Adrenal gland (tissue), 9 donors: ENCODE measurements at regions not wholly inside any gene's neighbourhood (a gene's known extent, or its start where the extent isn't known, plus 50 kb on each side); places are given as distances from the start of the nearest gene placed in this dataset.

Experiments
- DNase-seq, 7 donors: peaks; one replicate each; pipeline ENCODE4 v3.0.0-alpha.2; 2019 to 2020
- H3K27ac ChIP-seq, 5 donors: fragments of 200-600 bp; sonication (generic) in 4 of 5; 1 replicate in 3 of 5; 2 replicates in 2 of 5; pipeline versions ENCODE4 v1.5.1 to v1.8.0; 2016 to 2020; ENCODE audit warnings: mild to moderate bottlenecking in 1 of 5
- H3K27me3 ChIP-seq: fragments of 200-600 bp; 2 replicates; pipeline ENCODE4 v1.8.0; 2021
- H3K36me3 ChIP-seq, 2 donors: fragments of 200-600 bp; replicated peaks in 1 of 2; 1 replicate in 1 of 2; 2 replicates in 1 of 2; pipeline versions ENCODE4 v1.5.1 to v1.8.0; 2018 to 2022
- H3K4me1 ChIP-seq, 2 donors: fragments of 200-600 bp; replicated peaks in 1 of 2; 1 replicate in 1 of 2; 2 replicates in 1 of 2; pipeline versions ENCODE4 v1.5.1 to v1.8.0; 2018 to 2021
- H3K4me3 ChIP-seq, 4 donors: fragments of 200-600 bp; sonication (generic) in 3 of 4; one replicate each; pipeline ENCODE4 v1.5.1; 2016 to 2018
- H3K9me3 ChIP-seq, 3 donors: fragments of 200-600 bp; sonication (generic) in 1 of 3; replicated peaks in 1 of 3; 1 replicate in 2 of 3; 2 replicates in 1 of 3; pipeline versions ENCODE4 v1.5.1 to v1.8.0; 2016 to 2021
- CTCF ChIP-seq, 6 experiments: fragments of 450-650 bp in 4 of 6; fragments of 200-600 bp in 2 of 6; sonication (generic) in 1 of 6; IDR thresholded peaks; 1 replicate in 5 of 6; 2 replicates in 1 of 6; pipeline versions ENCODE4 v1.5.1 to v1.8.0; 2016 to 2021; ENCODE audit warnings: antibody characterized with exemption in 6 of 6, mild to moderate bottlenecking in 2 of 6, moderate library complexity in 1 of 6
- POLR2A ChIP-seq, 2 donors: fragments of 450-650 bp; IDR thresholded peaks; one replicate each; pipeline ENCODE4 v1.6.1; 2017; ENCODE audit warnings: antibody characterized with exemption in 2 of 2, mild to moderate bottlenecking in 2 of 2, moderate library complexity in 1 of 2
- WGBS, 4 donors: extraction: QIAGEN DNeasy Blood & Tissue Kit in 2 of 4; methylation state at CpG; one replicate each; pipeline versions ENCODE4 v1.1.5 to v1.1.7; 2013 to 2017; 5-methylcytosine and 5-hydroxymethylcytosine counted together
- intact Hi-C, 2 donors: fragments of 100-400 bp; cut with DNase I; formaldehyde crosslinking; loops; one replicate each; pipeline versions ENCODE4 v1.14.1 to v1.15.0; 2022 to 2023
- donor health status: healthy with polysubstance abuse.
- donor health status: Bipolar disorder and iron deficiency.
- donor health status: DM: yes; HTN: yes; CAD: no.
- donor health status: DM: no; HTN: no; CAD: no.
- donor health status: DM: no; HTN: no; CAD: no.

DNA sequence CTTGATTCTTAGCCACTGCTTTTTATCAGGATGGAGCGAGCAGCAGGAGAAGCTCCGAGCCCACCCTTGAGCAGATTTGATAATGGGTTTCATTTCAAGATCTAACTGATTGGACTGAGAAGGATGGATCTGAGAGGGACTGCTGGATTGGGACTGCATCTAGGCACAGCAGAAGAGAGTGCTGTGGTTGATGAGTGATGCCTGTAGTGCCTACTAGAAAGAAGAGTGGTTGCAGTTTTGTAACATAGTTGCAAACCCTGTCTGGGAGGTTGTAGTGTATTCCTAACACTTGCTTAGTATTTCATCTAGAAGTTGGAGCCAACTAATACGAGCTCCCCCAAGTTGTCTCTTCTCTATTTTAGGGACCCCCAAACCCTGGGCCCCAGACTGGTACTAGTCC lies 88.7 kb downstream of the ASCL1 start:
- Histone ChIP-seq H3K27me3 (no peaks in the 10 kb centered on the region), H3K9me3 (no peaks in the 10 kb centered on the region), H3K36me3 (no peaks in the 10 kb centered on the region), H3K4me3 (no peak overlapping the region), H3K27ac (no peak overlapping the region), H3K4me1 (no peaks in the 10 kb centered on the region)
- WGBS, 4 donors: 62 to 80% (median 68%) methylated on average over 3 of the region's 3 CpGs
- DNase-seq: no peak
- TF ChIP-seq POLR2A (IDR thresholded peaks at IDR 0.05) (no peak), CTCF (IDR thresholded peaks at IDR 0.05) (no peak)
- intact Hi-C loops: no loop called here

DNA sequence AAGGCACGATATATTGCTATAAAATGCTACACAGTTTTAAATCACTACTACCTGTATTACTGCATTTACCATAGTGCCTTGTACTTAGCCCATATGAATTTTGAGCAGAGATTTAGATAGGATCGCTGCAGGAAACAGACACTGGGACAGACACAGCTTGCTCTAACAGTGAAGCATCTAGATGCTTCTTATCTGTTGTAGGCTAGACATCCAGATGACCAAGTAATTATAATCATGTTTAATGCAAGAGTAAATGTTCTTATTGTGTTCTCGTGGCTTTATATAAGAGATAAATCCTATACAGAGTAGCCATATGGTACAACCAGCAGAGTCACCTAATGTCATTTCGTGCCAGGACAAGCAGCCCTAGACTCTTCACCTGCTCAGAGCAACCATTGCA lies 92.8 kb downstream of the ASCL1 start:
- Histone ChIP-seq H3K4me1 (no peaks in the 10 kb centered on the region), H3K9me3 (no peaks in the 10 kb centered on the region), H3K4me3 (no peak overlapping the region), H3K27me3 (no peaks in the 10 kb centered on the region), H3K36me3 (no peaks in the 10 kb centered on the region), H3K27ac (no peak overlapping the region)
- DNase-seq: no peak
- WGBS, 4 donors: 57 to 73% (median 68%) methylated on average over 4 of the region's 4 CpGs
- intact Hi-C loops: no loop called here
- no peak for TF ChIP-seq CTCF (IDR thresholded peaks at IDR 0.05)
- TF ChIP-seq POLR2A (IDR thresholded peaks at IDR 0.05): no peak

GRCh38 chr12:103053089-103053488 lies 95.6 kb downstream of the ASCL1 start:
- Histone ChIP-seq H3K36me3 (no peaks in the 10 kb centered on the region), H3K27ac (no peak overlapping the region), H3K27me3 (no peaks in the 10 kb centered on the region), H3K9me3 (no peaks in the 10 kb centered on the region), H3K4me1 (no peaks in the 10 kb centered on the region), H3K4me3 (no peak overlapping the region)
- intact Hi-C loops: no loop called here
- TF ChIP-seq POLR2A (IDR thresholded peaks at IDR 0.05): no peak
- no peak for TF ChIP-seq CTCF (IDR thresholded peaks at IDR 0.05)
- DNase-seq: no peak

DNA sequence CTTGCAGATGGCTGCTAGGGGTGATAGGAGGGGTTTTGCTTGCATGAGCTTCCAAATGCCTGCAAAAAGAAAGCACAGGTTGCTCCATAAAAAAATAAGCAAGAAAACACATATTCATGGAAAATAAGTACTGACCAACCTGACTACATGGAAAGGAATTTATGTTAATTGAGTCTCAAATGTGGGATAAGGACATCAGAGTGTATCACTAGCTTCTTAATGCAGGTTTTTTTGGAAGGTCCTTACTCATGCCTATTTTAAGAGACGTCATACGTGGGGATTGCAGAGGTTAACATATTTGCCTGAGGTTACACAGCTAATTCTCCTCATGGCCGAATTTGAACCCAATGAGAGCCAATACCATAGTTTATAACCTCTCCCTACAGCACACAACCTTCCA lies 116.2 kb downstream of the ASCL1 start:
- Histone ChIP-seq H3K4me1 (no peaks in the 10 kb centered on the region), H3K9me3 (no peaks in the 10 kb centered on the region), H3K27ac (no peak overlapping the region), H3K36me3 (no peaks in the 10 kb centered on the region), H3K4me3 (no peak overlapping the region), H3K27me3 (no peaks in the 10 kb centered on the region)
- 57 to 68% (median 64%) methylated on average over 3 of the region's 3 CpGs for WGBS, 4 donors
- no peak for DNase-seq
- TF ChIP-seq POLR2A (IDR thresholded peaks at IDR 0.05) (no peak), CTCF (IDR thresholded peaks at IDR 0.05) (no peak)
- intact Hi-C loops: no loop called here
